ENCODE measurements at regions not wholly inside any gene's neighbourhood (a gene's known extent, or its start where the extent isn't known, plus 50 kb on each side); places are given as distances from the start of the nearest gene placed in this dataset.

GRCh38 chr15:35674873-35675781, 129.2 kb upstream of the DPH6 start:
- no peak overlapping the region for H3K4me2 ChIP-seq
- H2AFZ ChIP-seq = no peak overlapping the region
- no peaks in the 10 kb centered on the region for H3K9me2 ChIP-seq (ENCODE audit: insufficient read depth)
- no peaks in the 10 kb centered on the region for H3K4me1 ChIP-seq (replicated peaks; ENCODE audit: insufficient read depth)
- TF ChIP-seq EZH2 (IDR thresholded peaks at IDR 0.05; ENCODE audit: low read depth) = no peak
- TF ChIP-seq, protein P1, sequence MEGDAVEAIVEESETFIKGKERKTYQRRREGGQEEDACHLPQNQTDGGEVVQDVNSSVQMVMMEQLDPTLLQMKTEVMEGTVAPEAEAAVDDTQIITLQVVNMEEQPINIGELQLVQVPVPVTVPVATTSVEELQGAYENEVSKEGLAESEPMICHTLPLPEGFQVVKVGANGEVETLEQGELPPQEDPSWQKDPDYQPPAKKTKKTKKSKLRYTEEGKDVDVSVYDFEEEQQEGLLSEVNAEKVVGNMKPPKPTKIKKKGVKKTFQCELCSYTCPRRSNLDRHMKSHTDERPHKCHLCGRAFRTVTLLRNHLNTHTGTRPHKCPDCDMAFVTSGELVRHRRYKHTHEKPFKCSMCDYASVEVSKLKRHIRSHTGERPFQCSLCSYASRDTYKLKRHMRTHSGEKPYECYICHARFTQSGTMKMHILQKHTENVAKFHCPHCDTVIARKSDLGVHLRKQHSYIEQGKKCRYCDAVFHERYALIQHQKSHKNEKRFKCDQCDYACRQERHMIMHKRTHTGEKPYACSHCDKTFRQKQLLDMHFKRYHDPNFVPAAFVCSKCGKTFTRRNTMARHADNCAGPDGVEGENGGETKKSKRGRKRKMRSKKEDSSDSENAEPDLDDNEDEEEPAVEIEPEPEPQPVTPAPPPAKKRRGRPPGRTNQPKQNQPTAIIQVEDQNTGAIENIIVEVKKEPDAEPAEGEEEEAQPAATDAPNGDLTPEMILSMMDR (conservative IDR thresholded peaks at IDR 0.05) = no peak
- no peaks in the 10 kb centered on the region for H3K36me3 ChIP-seq (ENCODE audit: low read depth)
- BruUV-seq (replicated peaks) = no TSS peak
- no peaks in the 10 kb centered on the region for H3K27me3 ChIP-seq (ENCODE audit: insufficient read depth, low read depth)
- ChIA-PET POLR2A (ENCODE audit: unreplicated experiment) (no interaction called here), CTCF (no interaction called here)
- no peaks in the 10 kb centered on the region for H4K20me1 ChIP-seq (ENCODE audit: insufficient read depth)
- H3K4me3 ChIP-seq = no peak overlapping the region
- intact Hi-C loops (cut with micrococcal nuclease; ENCODE audit: unreplicated experiment) = no loop called here
- no peak overlapping the region for H3K27ac ChIP-seq
- H3K79me2 ChIP-seq (ENCODE audit: low read depth) = no peaks in the 10 kb centered on the region
- H3K9me3 ChIP-seq (ENCODE audit: insufficient read depth, low read depth) = no peaks in the 10 kb centered on the region
- DNase-seq = no peak
- H3F3A ChIP-seq (ENCODE audit: insufficient read depth, low read depth) = no peaks in the 10 kb centered on the region

- H3K9me3 ChIP-seq (ENCODE audit: insufficient read depth, low read depth) = no peaks in the 10 kb centered on the region
- no peaks in the 10 kb centered on the region for H3K36me3 ChIP-seq (ENCODE audit: low read depth)
- no peak overlapping the region for H3K27ac ChIP-seq
- no peaks in the 10 kb centered on the region for H3K4me1 ChIP-seq (replicated peaks; ENCODE audit: insufficient read depth)
- no peaks in the 10 kb centered on the region for H3K79me2 ChIP-seq (ENCODE audit: low read depth)
- BruUV-seq (replicated peaks) = no TSS peak
- H3K4me3 ChIP-seq = no peak overlapping the region
- intact Hi-C loops (cut with micrococcal nuclease; ENCODE audit: unreplicated experiment) = no loop called here
- POLR2A ChIA-PET (ENCODE audit: unreplicated experiment) = no interaction called here
- no peaks in the 10 kb centered on the region for H4K20me1 ChIP-seq (ENCODE audit: insufficient read depth)
- no peak for DNase-seq
- H2AFZ ChIP-seq = no peak overlapping the region
- H3F3A ChIP-seq (ENCODE audit: insufficient read depth, low read depth) = no peaks in the 10 kb centered on the region
- no peaks in the 10 kb centered on the region for H3K9me2 ChIP-seq (ENCODE audit: insufficient read depth)
- no peak overlapping the region for H3K4me2 ChIP-seq
- H3K27me3 ChIP-seq (ENCODE audit: insufficient read depth, low read depth) = no peaks in the 10 kb centered on the region
- TF ChIP-seq, protein P1 (conservative IDR thresholded peaks at IDR 0.05) = no peak
- no peak for TF ChIP-seq EZH2 (IDR thresholded peaks at IDR 0.05; ENCODE audit: low read depth)
- CTCF ChIA-PET = no interaction called here
Observed at GRCh38 chr15:35678774-35679173, 132.8 kb upstream of the DPH6 start.

DNA sequence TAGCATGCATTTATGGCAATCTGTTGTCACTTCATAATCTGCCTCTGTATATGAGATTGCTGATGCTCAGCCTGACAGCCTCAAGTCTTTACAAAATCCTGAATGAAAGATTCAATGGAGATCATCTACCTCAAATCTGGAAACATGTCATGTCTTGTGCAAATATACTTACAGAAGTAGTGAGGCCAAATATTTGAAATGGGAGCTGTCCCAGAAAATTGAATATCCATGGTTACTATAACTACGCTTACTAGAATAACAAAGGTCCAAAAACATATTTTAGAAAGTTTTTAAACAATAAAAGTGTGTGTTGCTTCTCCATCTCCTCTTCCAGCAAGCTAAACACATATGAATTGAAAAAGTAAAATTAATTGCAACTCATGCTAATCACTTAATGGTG, 133.2 kb upstream of the DPH6 start:
- DNase-seq = no peak

More for the DNA sequence above, 133.2 kb upstream of the DPH6 start:
- intact Hi-C loops (cut with micrococcal nuclease; ENCODE audit: unreplicated experiment) = no loop called here
- CTCF ChIA-PET = no interaction called here
- H2AFZ ChIP-seq = no peak overlapping the region
- H3K27ac ChIP-seq = no peak overlapping the region
- no TSS peak for BruUV-seq (replicated peaks)
- H3K9me3 ChIP-seq (ENCODE audit: insufficient read depth, low read depth) = no peaks in the 10 kb centered on the region
- no peaks in the 10 kb centered on the region for H4K20me1 ChIP-seq (ENCODE audit: insufficient read depth)
- no peaks in the 10 kb centered on the region for H3K9me2 ChIP-seq (ENCODE audit: insufficient read depth)
- no peaks in the 10 kb centered on the region for H3K79me2 ChIP-seq (ENCODE audit: low read depth)
- no peaks in the 10 kb centered on the region for H3K36me3 ChIP-seq (ENCODE audit: low read depth)
- no peaks in the 10 kb centered on the region for H3K27me3 ChIP-seq (ENCODE audit: insufficient read depth, low read depth)
- H3K4me1 ChIP-seq (replicated peaks; ENCODE audit: insufficient read depth) = no peaks in the 10 kb centered on the region
- no peak overlapping the region for H3K4me2 ChIP-seq
- H3F3A ChIP-seq (ENCODE audit: insufficient read depth, low read depth) = no peaks in the 10 kb centered on the region
- no peak for TF ChIP-seq EZH2 (IDR thresholded peaks at IDR 0.05; ENCODE audit: low read depth)
- TF ChIP-seq, protein P1 (conservative IDR thresholded peaks at IDR 0.05) = no peak
- H3K4me3 ChIP-seq = no peak overlapping the region
- POLR2A ChIA-PET (ENCODE audit: unreplicated experiment) = no interaction called here

All from PC-9 (cell line).